Fibroblast of gingiva (primary cell): ENCODE measurements at regions not wholly inside any gene's neighbourhood (a gene's known extent, or its start where the extent isn't known, plus 50 kb on each side); places are given as distances from the start of the nearest gene placed in this dataset.
A peak's percentile ranks its signal among the peaks of the same experiment; 100 is the strongest.
"Not testable (repeated sequence)": the region's sequence is repeated elsewhere in the genome, so short reads cannot be mapped to it uniquely, and the experiment has no call there.

Experiments
- DNase-seq: peaks from one replicate; pipeline ENCODE4 v3.0.0-alpha.2; 2011; ENCODE audit warnings: low read depth

- DNase-seq = not testable (repeated sequence)
Measured at GRCh38 chr1:95297906-95298305, 63.9 kb downstream of the RWDD3 start.

- DNase-seq = no peak
Measured at GRCh38 chr1:95301091-95301490, 67.1 kb downstream of the RWDD3 start.

- DNase-seq = no peak
Measured at GRCh38 chr1:95301614-95302013, 67.6 kb downstream of the RWDD3 start.

- no peak for DNase-seq
Measured at GRCh38 chr1:95304803-95305202, 70.8 kb downstream of the RWDD3 start.

GRCh38 chr1:95308276-95309030 lies 74.4 kb downstream of the RWDD3 start:
- DNase-seq = no peak

- peak; percentile 10 for DNase-seq
Measured at GRCh38 chr1:95309031-95309471, 75.0 kb downstream of the RWDD3 start.

- DNase-seq = no peak
Measured at GRCh38 chr1:95311014-95311413, 77.0 kb downstream of the RWDD3 start.

- DNase-seq = no peak
Measured at GRCh38 chr1:95311762-95312161, 77.8 kb downstream of the RWDD3 start.

GRCh38 chr1:95312181-95312580 lies 78.2 kb downstream of the RWDD3 start:
- DNase-seq = no peak

GRCh38 chr1:95313527-95313926 lies 79.5 kb downstream of the RWDD3 start:
- DNase-seq = no peak

GRCh38 chr1:95321531-95321930 lies 87.5 kb downstream of the RWDD3 start:
- DNase-seq = no peak

- no peak for DNase-seq
Measured at GRCh38 chr1:95323123-95323522, 89.1 kb downstream of the RWDD3 start.

- no peak for DNase-seq
Measured at GRCh38 chr1:95325349-95325748, 91.3 kb downstream of the RWDD3 start.

- no peak for DNase-seq
Measured at GRCh38 chr1:95326023-95326422, 92.0 kb downstream of the RWDD3 start.

GRCh38 chr1:95332754-95333153 lies 98.7 kb downstream of the RWDD3 start:
- no peak for DNase-seq

GRCh38 chr1:95339377-95339776 lies 105.4 kb downstream of the RWDD3 start:
- no peak for DNase-seq

- no peak for DNase-seq
Measured at GRCh38 chr1:95340061-95340460, 106.1 kb downstream of the RWDD3 start.

- no peak for DNase-seq
Measured at GRCh38 chr1:95352767-95353166, 118.8 kb downstream of the RWDD3 start.

GRCh38 chr1:95353194-95353593 lies 119.2 kb downstream of the RWDD3 start:
- DNase-seq = no peak

- no peak for DNase-seq
Measured at GRCh38 chr1:95364546-95364945, 130.5 kb downstream of the RWDD3 start.

- no peak for DNase-seq
Measured at GRCh38 chr1:95366498-95366897, 132.5 kb downstream of the RWDD3 start.

GRCh38 chr1:95368178-95368577 lies 134.2 kb downstream of the RWDD3 start:
- no peak for DNase-seq

- no peak for DNase-seq
Measured at GRCh38 chr1:95369985-95370690, 136.1 kb downstream of the RWDD3 start.
